ENCODE measurements at regions not wholly inside any gene's neighbourhood (a gene's known extent, or its start where the extent isn't known, plus 50 kb on each side); places are given as distances from the start of the nearest gene placed in this dataset.

GRCh38 chr4:1497189-1497801 lies 91.1 kb upstream of the NKX1-1 start:
- Mint-ChIP-seq H3K27me3 (peaks cover 17% of the 10 kb centered on the region), H3K27ac (no peak overlapping the region), H3K4me3 (no peak overlapping the region), H3K9me3 (no peaks in the 10 kb centered on the region), H3K4me1 (ENCODE audit: low read depth) (no peaks in the 10 kb centered on the region), H3K36me3 (ENCODE audit: low read depth) (no peaks in the 10 kb centered on the region)
- CTCF ChIA-PET, result no interaction called here
- Histone ChIP-seq H3K4me3 (ENCODE audit: low read length) (no peak overlapping the region), H3K27ac (ENCODE audit: low read depth in 1 of 2, low read length in 2 of 2) (no peak overlapping the region), H3K9me3 (ENCODE audit: control insufficient read depth in 1 of 2, insufficient read depth in 1 of 2, low read length in 2 of 2) (peaks cover 0 to 8% of the 10 kb centered on the region in 2 experiments), H3K36me3 (ENCODE audit: insufficient read depth, low read length) (no peaks in the 10 kb centered on the region), H3K4me1 (ENCODE audit: insufficient read depth, low read length) (no peaks in the 10 kb centered on the region), H3K27me3 (ENCODE audit: control insufficient read depth in 1 of 2, insufficient read depth in 2 of 2, low read length in 2 of 2) (no peaks in the 10 kb centered on the region)
- DNase-seq (no peak), ATAC-seq (ENCODE audit: poor library complexity) (no peak)
- POLR2A ChIA-PET, result no interaction called here
- intact Hi-C loops (cut with DNase I, micrococcal nuclease), result no loop called here
- TF ChIP-seq CTCF (IDR thresholded peaks at IDR 0.05), result no peak

GRCh38 chr4:1496116-1496642 lies 89.9 kb upstream of the NKX1-1 start:
- H3K9me3 Mint-ChIP-seq, result no peaks in the 10 kb centered on the region
- Histone ChIP-seq H3K9me3 (ENCODE audit: control insufficient read depth in 1 of 2, insufficient read depth in 1 of 2, low read length in 2 of 2) (peaks cover 0 to 13% of the 10 kb centered on the region in 2 experiments), H3K27ac (ENCODE audit: low read depth in 1 of 2, low read length in 2 of 2) (no peak overlapping the region), H3K27me3 (ENCODE audit: control insufficient read depth in 1 of 2, insufficient read depth in 2 of 2, low read length in 2 of 2) (peaks cover 0 to 2% of the 10 kb centered on the region in 2 experiments), H3K36me3 (ENCODE audit: insufficient read depth, low read length) (no peaks in the 10 kb centered on the region), H3K4me1 (ENCODE audit: insufficient read depth, low read length) (no peaks in the 10 kb centered on the region), H3K4me3 (ENCODE audit: low read length) (no peak overlapping the region)
- peaks cover 17% of the 10 kb centered on the region for H3K27me3 Mint-ChIP-seq
- H3K4me1 Mint-ChIP-seq (ENCODE audit: low read depth), result no peaks in the 10 kb centered on the region
- CTCF ChIA-PET, result no interaction called here
- POLR2A ChIA-PET, result no interaction called here
- ATAC-seq (ENCODE audit: poor library complexity) (no peak), DNase-seq (no peak)
- intact Hi-C loops (cut with DNase I, micrococcal nuclease), result no loop called here
- no peak overlapping the region for H3K27ac Mint-ChIP-seq
- no peak overlapping the region for H3K4me3 Mint-ChIP-seq
- H3K36me3 Mint-ChIP-seq (ENCODE audit: low read depth), result no peaks in the 10 kb centered on the region
- TF ChIP-seq CTCF (IDR thresholded peaks at IDR 0.05), result no peak

GRCh38 chr4:1495416-1496115 lies 89.3 kb upstream of the NKX1-1 start:
- Mint-ChIP-seq H3K4me1 (ENCODE audit: low read depth) (no peaks in the 10 kb centered on the region), H3K9me3 (no peaks in the 10 kb centered on the region), H3K27me3 (peaks cover 20% of the 10 kb centered on the region), H3K27ac (no peak overlapping the region), H3K4me3 (no peak overlapping the region), H3K36me3 (ENCODE audit: low read depth) (no peaks in the 10 kb centered on the region)
- DNase-seq, result no peak
- H3K27ac ChIP-seq (ENCODE audit: low read depth in 1 of 2, low read length in 2 of 2), result no peak overlapping the region
- H3K4me1 ChIP-seq (ENCODE audit: insufficient read depth, low read length), result no peaks in the 10 kb centered on the region
- peaks cover 0 to 5% of the 10 kb centered on the region in 2 experiments for H3K27me3 ChIP-seq (ENCODE audit: control insufficient read depth in 1 of 2, insufficient read depth in 2 of 2, low read length in 2 of 2)
- H3K9me3 ChIP-seq (ENCODE audit: control insufficient read depth in 1 of 2, insufficient read depth in 1 of 2, low read length in 2 of 2), result peaks cover 0 to 13% of the 10 kb centered on the region in 2 experiments
- CTCF ChIA-PET, result no interaction called here
- no peak for ATAC-seq (ENCODE audit: poor library complexity)
- no peak overlapping the region for H3K4me3 ChIP-seq (ENCODE audit: low read length)
- TF ChIP-seq CTCF (IDR thresholded peaks at IDR 0.05), result no peak
- intact Hi-C loops (cut with DNase I, micrococcal nuclease), result no loop called here
- H3K36me3 ChIP-seq (ENCODE audit: insufficient read depth, low read length), result no peaks in the 10 kb centered on the region
- POLR2A ChIA-PET, result no interaction called here

Measured in CD4-positive, alpha-beta T cell (primary cell).